Inflammatory macrophage (primary cell): ENCODE measurements at regions not wholly inside any gene's neighbourhood (a gene's known extent, or its start where the extent isn't known, plus 50 kb on each side); places are given as distances from the start of the nearest gene placed in this dataset.

Experiments
- DNase-seq, 2 donors: peaks; one replicate each; pipeline ENCODE4 v3.0.0-alpha.2; 2020 to 2022

GRCh38 chr5:98581112-98581997 is 192.1 kb upstream of the RGMB start:
- no peak for DNase-seq

DNA sequence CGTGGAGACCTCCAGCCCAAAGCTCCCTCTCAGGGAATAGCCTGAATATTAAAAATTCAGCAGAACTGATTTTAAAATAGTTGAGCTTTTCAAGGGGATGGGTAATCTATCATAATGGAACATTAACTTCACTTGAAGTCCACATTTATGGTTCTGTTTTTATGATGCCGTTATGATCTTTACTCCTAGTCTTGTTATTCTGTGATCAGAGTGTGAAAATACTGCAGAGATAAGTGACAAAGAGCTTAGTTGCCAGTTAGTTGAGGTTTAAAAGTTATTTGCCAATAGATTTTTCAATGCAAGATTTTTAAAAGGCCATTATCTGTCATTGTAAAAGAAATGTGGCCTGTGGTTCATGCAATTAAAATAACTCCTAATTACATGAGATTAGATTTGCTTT is 189.9 kb upstream of the RGMB start:
- no peak for DNase-seq

GRCh38 chr5:98585661-98586310 is 187.7 kb upstream of the RGMB start:
- DNase-seq, result no peak

DNA sequence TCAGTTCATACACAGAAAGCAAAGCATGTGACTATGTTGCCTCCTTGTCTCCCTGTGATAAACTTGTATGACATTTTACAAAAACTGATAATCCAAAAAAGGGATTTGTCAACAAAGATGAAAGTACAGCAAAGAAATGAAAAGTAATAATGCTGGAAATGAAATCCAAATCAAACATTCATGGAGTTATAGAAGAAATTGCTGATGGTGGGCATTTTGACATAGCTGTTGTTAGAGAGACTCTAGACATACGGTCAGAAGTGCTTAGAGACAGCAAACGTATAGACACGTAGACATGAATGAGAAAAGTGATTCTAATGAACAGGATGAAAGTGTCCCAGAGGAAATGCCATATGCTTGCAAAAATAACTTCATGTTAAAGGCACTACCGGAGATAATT is 186.9 kb upstream of the RGMB start:
- no peak for DNase-seq

DNA sequence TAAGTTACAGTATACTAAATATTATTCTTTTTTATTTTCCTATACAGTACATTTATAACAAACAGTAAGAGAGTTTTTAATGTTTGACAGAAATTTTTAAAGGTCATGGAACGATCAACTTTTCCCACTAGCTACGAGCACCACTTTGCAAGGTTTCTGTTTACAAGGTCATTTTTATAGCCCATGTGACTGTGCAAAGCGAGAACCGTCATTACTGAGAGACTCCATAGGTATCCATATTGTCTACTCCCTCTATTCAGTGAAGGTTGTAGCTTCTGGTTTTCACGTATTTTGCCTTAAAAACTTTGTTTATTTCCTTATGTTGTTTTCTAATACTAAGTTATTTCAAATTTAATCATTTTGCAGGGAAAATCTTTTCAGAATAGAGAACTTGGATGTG is 186.3 kb upstream of the RGMB start:
- DNase-seq, result no peak

DNA sequence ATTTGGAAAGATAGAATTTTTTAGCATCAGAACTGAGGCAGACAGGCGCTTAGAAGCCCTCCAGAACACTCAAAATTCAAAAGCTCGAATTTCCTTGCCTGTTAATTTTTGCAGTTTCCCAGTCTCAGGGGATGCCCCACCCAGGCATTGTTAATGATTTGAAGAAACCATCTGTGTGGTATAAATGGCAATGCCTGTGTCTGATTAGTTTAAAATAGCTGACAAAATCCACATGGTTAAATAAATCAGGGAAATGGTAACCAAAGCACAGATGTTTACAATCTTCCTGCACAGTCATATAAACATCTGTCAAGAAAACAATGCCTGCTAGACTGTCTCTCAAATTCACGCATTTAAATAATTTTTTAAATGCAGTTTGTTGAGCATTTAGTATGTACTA is 185.2 kb upstream of the RGMB start:
- DNase-seq, result no peak

DNA sequence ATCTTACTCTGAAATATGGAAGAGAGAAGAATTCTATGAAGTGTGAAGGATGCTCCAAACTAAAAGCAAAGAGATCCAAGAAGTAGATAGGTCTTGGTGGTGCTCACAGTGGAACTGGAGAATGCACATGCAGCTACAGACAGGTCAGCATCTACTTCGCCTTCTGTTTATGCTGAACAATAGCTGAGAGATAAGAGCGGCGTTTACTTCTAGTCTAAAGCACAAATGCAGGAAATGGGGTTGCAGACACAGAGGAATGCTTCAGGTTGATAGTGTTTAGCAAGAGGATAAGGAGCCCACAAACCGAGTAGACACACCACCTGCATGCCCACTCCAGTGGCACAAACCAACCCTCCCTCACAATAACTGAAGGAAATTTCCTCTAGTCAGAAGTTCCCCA is 180.0 kb upstream of the RGMB start:
- DNase-seq, result no peak

DNA sequence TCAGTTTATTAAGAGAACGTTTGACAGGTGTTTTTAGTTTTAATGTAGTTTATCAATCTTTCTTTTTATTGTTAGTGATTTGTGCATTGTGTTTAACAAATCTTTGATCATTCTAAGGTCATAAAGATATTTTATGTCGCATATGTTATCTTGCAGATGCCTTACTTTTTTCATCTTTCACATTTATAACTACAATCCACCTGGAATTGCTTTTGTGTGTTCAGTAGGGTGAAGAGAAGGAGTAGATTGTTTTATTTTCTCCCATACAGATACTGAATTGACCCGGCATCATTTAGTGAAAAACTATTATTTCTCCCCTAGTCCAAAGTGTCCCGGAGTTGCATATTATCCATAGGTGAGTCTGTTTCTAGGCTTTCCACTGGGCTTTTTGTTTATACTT is 179.4 kb upstream of the RGMB start:
- DNase-seq, result no peak

GRCh38 chr5:98599016-98599415 is 174.4 kb upstream of the RGMB start:
- DNase-seq, result no peak

- DNase-seq, result no peak
Observed at GRCh38 chr5:98602534-98603112, 170.8 kb upstream of the RGMB start.

DNA sequence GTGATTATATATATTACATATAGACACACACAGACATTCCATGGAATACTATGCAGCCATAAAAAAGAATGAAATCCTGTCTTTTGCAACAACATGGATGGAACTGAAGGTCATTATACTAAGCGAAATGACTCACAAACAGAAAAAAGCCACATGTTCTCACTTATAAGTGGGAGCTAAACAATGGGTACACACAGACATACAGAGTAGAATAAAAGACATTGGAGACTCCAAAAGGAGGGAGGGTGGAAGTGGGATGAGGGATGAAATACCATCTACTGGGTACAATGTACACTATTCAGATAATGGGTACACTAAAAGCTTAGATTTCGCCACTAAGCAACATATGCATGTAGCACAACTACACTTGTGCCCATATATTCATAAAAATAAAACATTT is 170.0 kb upstream of the RGMB start:
- DNase-seq, result no peak

- no peak for DNase-seq
Observed at GRCh38 chr5:98604301-98604700, 169.2 kb upstream of the RGMB start.

- no peak for DNase-seq
Observed at GRCh38 chr5:98604721-98605425, 168.6 kb upstream of the RGMB start.

GRCh38 chr5:98605426-98605825 is 168.0 kb upstream of the RGMB start:
- DNase-seq, result no peak

GRCh38 chr5:98606961-98607360 is 166.5 kb upstream of the RGMB start:
- DNase-seq, result no peak

GRCh38 chr5:98608052-98608451 is 165.4 kb upstream of the RGMB start:
- no peak for DNase-seq

DNA sequence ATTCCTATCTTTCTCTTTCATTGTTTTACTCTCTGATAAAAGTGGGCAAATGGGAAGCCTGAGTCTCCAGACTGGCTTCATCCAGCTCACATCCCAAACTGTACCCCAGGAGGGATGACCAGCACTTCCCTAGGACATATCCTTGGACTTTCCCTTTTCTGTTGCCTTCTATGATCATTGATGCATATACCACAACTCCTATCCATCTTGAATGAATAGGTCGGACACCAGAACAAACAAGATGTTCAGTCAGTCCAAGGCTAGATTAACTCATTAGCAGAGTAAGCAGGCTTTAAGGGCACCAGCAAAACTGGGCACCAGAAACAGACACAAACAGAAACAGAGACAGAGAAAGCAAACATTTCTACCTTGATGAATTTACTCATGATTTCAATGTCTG is 159.1 kb upstream of the RGMB start:
- DNase-seq, result no peak

DNA sequence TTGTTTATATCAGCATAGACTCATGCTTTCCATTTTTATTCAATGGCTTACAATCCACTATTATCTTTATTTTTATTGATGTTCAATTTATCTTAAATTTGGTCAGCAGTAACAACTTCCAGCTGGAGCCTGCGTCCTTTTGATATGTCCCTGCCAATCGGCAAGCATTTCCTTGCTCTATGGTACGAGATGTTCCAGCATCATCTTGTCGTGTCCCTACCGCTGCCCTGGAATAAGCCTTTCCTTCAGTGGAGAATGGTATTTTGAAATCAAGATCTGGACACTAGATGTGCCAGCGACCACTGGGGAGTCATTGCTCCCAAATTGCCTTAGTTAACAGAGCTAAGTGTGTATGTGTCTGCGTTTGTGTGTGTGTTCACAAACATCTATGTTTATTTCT is 151.6 kb upstream of the RGMB start:
- no peak for DNase-seq

DNA sequence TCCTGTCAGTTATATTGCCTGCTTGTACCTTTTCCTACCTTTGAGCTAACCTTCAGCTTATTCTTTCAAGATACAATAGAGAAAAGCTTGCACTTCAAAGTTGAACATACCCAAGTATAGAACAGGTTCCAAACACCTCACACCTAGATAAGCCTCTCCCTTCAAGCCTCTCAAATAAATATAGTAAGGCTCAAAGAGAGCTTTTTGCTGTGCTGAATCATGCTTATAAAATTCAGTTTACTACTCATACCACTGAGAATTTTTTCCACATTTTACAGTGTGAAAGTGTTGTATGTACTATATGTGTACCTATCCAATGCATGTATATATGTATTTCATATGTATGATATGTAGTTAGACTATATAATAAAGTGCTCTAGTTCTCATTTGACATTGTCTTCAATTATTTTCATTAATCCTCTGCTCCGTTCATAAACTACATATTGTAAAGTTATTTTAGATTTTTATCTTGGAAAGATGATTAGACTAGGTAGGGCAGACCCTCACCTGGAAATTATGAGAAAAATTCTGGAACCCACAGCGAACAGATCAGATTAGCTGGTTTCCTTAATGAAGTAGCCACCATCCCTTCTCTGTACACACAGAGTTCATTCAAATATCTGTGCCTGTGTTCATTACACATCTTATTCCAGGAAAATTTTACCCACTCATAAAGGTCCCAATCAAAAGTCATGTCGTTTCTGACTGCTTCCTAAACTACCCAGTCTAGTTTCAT is 149.2 kb upstream of the RGMB start:
- DNase-seq, result no peak

GRCh38 chr5:98627121-98627520 is 146.3 kb upstream of the RGMB start:
- no peak for DNase-seq

GRCh38 chr5:98630621-98631020 is 142.8 kb upstream of the RGMB start:
- DNase-seq, result no peak

GRCh38 chr5:98631311-98632054 is 142.0 kb upstream of the RGMB start:
- no peak for DNase-seq
